ENCODE measurements at regions not wholly inside any gene's neighbourhood (a gene's known extent, or its start where the extent isn't known, plus 50 kb on each side); places are given as distances from the start of the nearest gene placed in this dataset.

- DNase-seq = no peak
Observed at GRCh38 chr12:85352016-85352415, 72.0 kb downstream of the ALX1 start.

GRCh38 chr12:85356596-85357385 is 76.8 kb downstream of the ALX1 start:
- DNase-seq = no peak

GRCh38 chr12:85357609-85358008 is 77.6 kb downstream of the ALX1 start:
- no peak for DNase-seq

- DNase-seq = no peak
Observed at GRCh38 chr12:85358715-85359114, 78.7 kb downstream of the ALX1 start.

- no peak for DNase-seq
Observed at GRCh38 chr12:85363382-85364190, 83.6 kb downstream of the ALX1 start.

- DNase-seq = no peak
Observed at GRCh38 chr12:85367936-85368335, 87.9 kb downstream of the ALX1 start.

GRCh38 chr12:85369365-85370154 is 89.5 kb downstream of the ALX1 start:
- no peak for DNase-seq

GRCh38 chr12:85373045-85373444 is 93.0 kb downstream of the ALX1 start:
- DNase-seq = no peak

GRCh38 chr12:85374981-85375380 is 95.0 kb downstream of the ALX1 start:
- DNase-seq = no peak

- DNase-seq = no peak
Observed at GRCh38 chr12:85385406-85385805, 105.4 kb downstream of the ALX1 start.

GRCh38 chr12:85390266-85390665 is 110.2 kb downstream of the ALX1 start:
- no peak for DNase-seq

GRCh38 chr12:85392508-85392907 is 112.5 kb downstream of the ALX1 start:
- DNase-seq = no peak

- DNase-seq = no peak
Observed at GRCh38 chr12:85393606-85394005, 113.6 kb downstream of the ALX1 start.

GRCh38 chr12:85394065-85394464 is 114.0 kb downstream of the ALX1 start:
- DNase-seq = no peak

- no peak for DNase-seq
Observed at GRCh38 chr12:85394809-85395208, 114.8 kb downstream of the ALX1 start.

- DNase-seq = no peak
Observed at GRCh38 chr12:85405262-85405661, 125.2 kb downstream of the ALX1 start.

- DNase-seq = no peak
Observed at GRCh38 chr12:85405781-85406522, 125.9 kb downstream of the ALX1 start.

GRCh38 chr12:85413266-85413665 is 133.2 kb downstream of the ALX1 start:
- DNase-seq = no peak

- DNase-seq = no peak
Observed at GRCh38 chr12:85422762-85423161, 142.7 kb downstream of the ALX1 start.

- DNase-seq = no peak
Observed at GRCh38 chr12:85423947-85424346, 143.9 kb downstream of the ALX1 start.

GRCh38 chr12:85424581-85425348 is 144.7 kb downstream of the ALX1 start:
- no peak for DNase-seq

GRCh38 chr12:85425349-85425612 is 145.3 kb downstream of the ALX1 start:
- no peak for DNase-seq
